ENCODE measurements at regions not wholly inside any gene's neighbourhood (a gene's known extent, or its start where the extent isn't known, plus 50 kb on each side); places are given as distances from the start of the nearest gene placed in this dataset.

GRCh38 chr4:60724623-60725022 is 475.5 kb upstream of the ADGRL3 start:
- TF ChIP-seq, protein P1, sequence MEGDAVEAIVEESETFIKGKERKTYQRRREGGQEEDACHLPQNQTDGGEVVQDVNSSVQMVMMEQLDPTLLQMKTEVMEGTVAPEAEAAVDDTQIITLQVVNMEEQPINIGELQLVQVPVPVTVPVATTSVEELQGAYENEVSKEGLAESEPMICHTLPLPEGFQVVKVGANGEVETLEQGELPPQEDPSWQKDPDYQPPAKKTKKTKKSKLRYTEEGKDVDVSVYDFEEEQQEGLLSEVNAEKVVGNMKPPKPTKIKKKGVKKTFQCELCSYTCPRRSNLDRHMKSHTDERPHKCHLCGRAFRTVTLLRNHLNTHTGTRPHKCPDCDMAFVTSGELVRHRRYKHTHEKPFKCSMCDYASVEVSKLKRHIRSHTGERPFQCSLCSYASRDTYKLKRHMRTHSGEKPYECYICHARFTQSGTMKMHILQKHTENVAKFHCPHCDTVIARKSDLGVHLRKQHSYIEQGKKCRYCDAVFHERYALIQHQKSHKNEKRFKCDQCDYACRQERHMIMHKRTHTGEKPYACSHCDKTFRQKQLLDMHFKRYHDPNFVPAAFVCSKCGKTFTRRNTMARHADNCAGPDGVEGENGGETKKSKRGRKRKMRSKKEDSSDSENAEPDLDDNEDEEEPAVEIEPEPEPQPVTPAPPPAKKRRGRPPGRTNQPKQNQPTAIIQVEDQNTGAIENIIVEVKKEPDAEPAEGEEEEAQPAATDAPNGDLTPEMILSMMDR (conservative IDR thresholded peaks at IDR 0.05; ENCODE audit: low read length), result no peak
- TF ChIP-seq EZH2phosphoT487 (IDR thresholded peaks at IDR 0.05; ENCODE audit: borderline replicate concordance), result no peak
